IMR-90 (cell line): ENCODE measurements at regions not wholly inside any gene's neighbourhood (a gene's known extent, or its start where the extent isn't known, plus 50 kb on each side); places are given as distances from the start of the nearest gene placed in this dataset.

Experiments
- ATAC-seq: fragments of 200-7000 bp; cut with Tn5 transposase; 2 replicates; pipeline ENCODE4 v1.9.1; 2020; ENCODE audit warnings: low read depth, mild to moderate bottlenecking, moderate library complexity
- BruUV-seq: library from RNA; stranded (reverse); fragments of 400-500 nt; replicated peaks from 2 replicates; lab custom pipeline; 2021; lab: Mats Ljungman, UMichigan
- CTCF ChIA-PET: fragments of 300-600 bp; formaldehyde crosslinking; extraction: SDS; loops from one replicate; lab custom pipeline; 2021; ENCODE audit warnings: antibody characterized with exemption; lab: Yijun Ruan, JAX
- POLR2A ChIA-PET: fragments of 300-600 bp; sonication (Branson Sonifier 250); formaldehyde crosslinking; loops from one replicate; lab custom pipeline; 2022; ENCODE audit warnings: antibody characterized with exemption; ENCODE audit not compliant: unreplicated experiment; lab: Charles Lee
- DNase-seq: peaks from one replicate; pipeline ENCODE4 v3.0.0; 2013
- H2AFZ ChIP-seq: replicated peaks from 2 replicates; pipeline ENCODE3; 2013; ENCODE audit warnings: low read length, mild to moderate bottlenecking; ENCODE audit not compliant: poor library complexity
- H2AK5ac ChIP-seq: 2 replicates; pipeline ENCODE4 v1.6.1; 2013; ENCODE audit warnings: low read depth, low read length, inconsistent platforms
- H2AK9ac ChIP-seq: replicated peaks from 2 replicates; pipeline ENCODE3; 2013; ENCODE audit warnings: mild to moderate bottlenecking, low read depth, low read length, moderate library complexity; ENCODE audit not compliant: poor library complexity
- H2BK120ac ChIP-seq: 2 replicates; pipeline ENCODE4 v1.6.1; 2013; ENCODE audit warnings: low read depth, low read length, inconsistent platforms
- H2BK15ac ChIP-seq: 3 replicates; pipeline ENCODE4 v1.6.1; 2013; ENCODE audit warnings: low read depth, low read length, inconsistent platforms
- H2BK20ac ChIP-seq: 2 replicates; pipeline ENCODE4 v1.6.1; 2013; ENCODE audit warnings: low read depth, mild to moderate bottlenecking, inconsistent platforms, low read length, moderate library complexity
- H2BK5ac ChIP-seq: 2 replicates; pipeline ENCODE4 v1.6.1; 2013; ENCODE audit warnings: mild to moderate bottlenecking, low read depth, low read length, inconsistent platforms; ENCODE audit not compliant: poor library complexity, severe bottlenecking
- H3K14ac ChIP-seq: replicated peaks from 2 replicates; pipeline ENCODE4 v1.6.1; 2013; ENCODE audit warnings: low read depth, low read length, inconsistent platforms
- H3K18ac ChIP-seq: 2 replicates; pipeline ENCODE4 v1.6.1; 2013; ENCODE audit warnings: low read depth, low read length, control low read depth
- H3K23ac ChIP-seq: 2 replicates; pipeline ENCODE4 v1.6.1; 2013; ENCODE audit warnings: low read depth, low read length, inconsistent platforms
- H3K27ac ChIP-seq: 2 replicates; pipeline ENCODE4 v1.5.1; 2013; ENCODE audit warnings: mild to moderate bottlenecking, control low read depth, low read length; ENCODE audit not compliant: insufficient read depth
- H3K27me3 ChIP-seq: 2 replicates; pipeline ENCODE4 v1.6.1; 2013; ENCODE audit warnings: low read length; ENCODE audit not compliant: control insufficient read depth, insufficient read depth
- H3K36me3 ChIP-seq: 2 replicates; pipeline ENCODE4 v1.6.1; 2013; ENCODE audit warnings: low read length, mixed read lengths; ENCODE audit not compliant: control insufficient read depth, insufficient read depth
- H3K4ac ChIP-seq: 2 replicates; pipeline ENCODE4 v1.6.1; 2013; ENCODE audit warnings: low read depth, low read length, inconsistent platforms
- H3K4me1 ChIP-seq: 2 replicates; pipeline ENCODE4 v1.6.1; 2013; ENCODE audit warnings: low read length, mixed read lengths; ENCODE audit not compliant: control insufficient read depth, insufficient read depth
- H3K4me2 ChIP-seq: 2 replicates; pipeline ENCODE4 v1.6.1; 2013; ENCODE audit warnings: low read depth, mild to moderate bottlenecking, control low read depth, low read length, moderate library complexity
- H3K4me3 ChIP-seq: 2 replicates; pipeline ENCODE4 v1.5.1; 2013; ENCODE audit warnings: low read depth, mild to moderate bottlenecking, control low read depth, low read length, moderate library complexity; ENCODE audit not compliant: insufficient read depth
- H3K56ac ChIP-seq: 2 replicates; pipeline ENCODE4 v1.6.1; 2013; ENCODE audit warnings: low read length, inconsistent platforms; ENCODE audit not compliant: insufficient read depth; ENCODE audit errors: extremely low read depth
- H3K79me1 ChIP-seq, 2 experiments: 2 replicates each; pipeline ENCODE4 v1.6.1; 2013; ENCODE audit warnings: low read length in 2 of 2, inconsistent platforms in 1 of 2, low read depth in 1 of 2
- H3K9ac ChIP-seq: 2 replicates; pipeline ENCODE4 v1.6.1; 2013; ENCODE audit warnings: low read depth, low read length, control low read depth
- H3K9me1 ChIP-seq: 2 replicates; pipeline ENCODE4 v1.6.1; 2013; ENCODE audit warnings: low read length, inconsistent platforms; ENCODE audit not compliant: insufficient read depth
- H3K9me3 ChIP-seq: 2 replicates; pipeline ENCODE4 v1.6.1; 2013; ENCODE audit warnings: low read length; ENCODE audit not compliant: control insufficient read depth, insufficient read depth
- H4K20me1 ChIP-seq: 2 replicates; pipeline ENCODE4 v1.6.1; 2013; ENCODE audit warnings: low read length, inconsistent platforms; ENCODE audit not compliant: insufficient read depth
- H4K5ac ChIP-seq: 2 replicates; pipeline ENCODE4 v1.6.1; 2013; ENCODE audit warnings: mild to moderate bottlenecking, low read depth, low read length, control low read depth
- H4K8ac ChIP-seq, 2 experiments: 2 replicates each; pipeline ENCODE4 v1.6.1; 2013; ENCODE audit warnings: low read depth in 2 of 2, low read length in 2 of 2, control low read depth in 1 of 2, inconsistent platforms in 1 of 2
- H4K91ac ChIP-seq: 2 replicates; pipeline ENCODE4 v1.6.1; 2013; ENCODE audit warnings: low read depth, low read length, inconsistent platforms; ENCODE audit not compliant: insufficient read depth
- BHLHE40 ChIP-seq: fragments of 150-350 bp; IDR thresholded peaks from 2 replicates; pipeline ENCODE4 v1.6.1; 2016; ENCODE audit warnings: mild to moderate bottlenecking, low read depth, low read length
- CEBPB ChIP-seq: IDR thresholded peaks from 2 replicates; pipeline ENCODE4 v1.6.1; 2012; ENCODE audit warnings: low read depth, low read length, improper control_type of control experiment
- CHD1 ChIP-seq: IDR thresholded peaks from 2 replicates; pipeline ENCODE4 v1.6.1; 2012; ENCODE audit warnings: low read depth, low read length, improper control_type of control experiment
- FOS ChIP-seq: fragments of 150-350 bp; IDR thresholded peaks from 2 replicates; pipeline ENCODE4 v1.6.1; 2016; ENCODE audit warnings: low read depth, low read length
- MAFK ChIP-seq: IDR thresholded peaks from 2 replicates; pipeline ENCODE4 v1.6.1; 2012; ENCODE audit warnings: low read depth, low read length, improper control_type of control experiment
- MAZ ChIP-seq: IDR thresholded peaks from 2 replicates; pipeline ENCODE4 v1.6.1; 2012; ENCODE audit warnings: low read depth, mild to moderate bottlenecking, low read length, improper control_type of control experiment, moderate library complexity, borderline replicate concordance
- MXI1 ChIP-seq: IDR thresholded peaks from 2 replicates; pipeline ENCODE4 v1.6.1; 2012; ENCODE audit warnings: low read depth, mild to moderate bottlenecking, low read length, moderate library complexity, borderline replicate concordance
- NFE2L2 ChIP-seq: fragments of 150-350 bp; IDR thresholded peaks from 2 replicates; pipeline ENCODE4 v1.6.1; 2016; ENCODE audit warnings: low read depth, mild to moderate bottlenecking, low read length
- POLR2A ChIP-seq: IDR thresholded peaks from 2 replicates; pipeline ENCODE4 v1.6.1; 2012; ENCODE audit warnings: mild to moderate bottlenecking, low read depth, low read length
- RAD21 ChIP-seq: IDR thresholded peaks from 2 replicates; pipeline ENCODE4 v1.6.1; 2012; ENCODE audit warnings: low read length, improper control_type of control experiment
- RCOR1 ChIP-seq: IDR thresholded peaks from 2 replicates; pipeline ENCODE4 v1.6.1; 2012; ENCODE audit warnings: mild to moderate bottlenecking, low read length, improper control_type of control experiment; ENCODE audit not compliant: insufficient replicate concordance
- RFX5 ChIP-seq: IDR thresholded peaks from 2 replicates; pipeline ENCODE4 v1.8.0; 2012; ENCODE audit warnings: low read depth, mild to moderate bottlenecking, low read length, moderate library complexity
- SMC3 ChIP-seq: fragments of 150-350 bp; IDR thresholded peaks from 2 replicates; pipeline ENCODE4 v1.6.1; 2016; ENCODE audit warnings: low read depth, mild to moderate bottlenecking, antibody characterized with exemption, low read length, moderate library complexity
- USF2 ChIP-seq: fragments of 150-350 bp; IDR thresholded peaks from 2 replicates; pipeline ENCODE4 v1.6.1; 2017; ENCODE audit warnings: mild to moderate bottlenecking, antibody characterized with exemption, low read length, low read depth
- WGBS, 2 experiments: methylation state at CpG; one replicate each; pipeline versions ENCODE4 v1.1.5 to v1.1.7; 2013; ENCODE audit warnings: missing lambda C conversion rate in 2 of 2; ENCODE audit not compliant: insufficient read length in 1 of 2; ENCODE audit errors: extremely low coverage in 2 of 2; 5-methylcytosine and 5-hydroxymethylcytosine counted together
- dilution Hi-C: fragments of 300-500 bp; cut with HindIII; formaldehyde crosslinking; loops from one replicate; pipeline ENCODE4 v1.14.3; 2018; ENCODE audit warnings: low sequenced_read_pairs; ENCODE audit not compliant: unreplicated experiment
- in situ Hi-C: fragments of 300-500 bp; cut with MboI; formaldehyde crosslinking; loops from 3 replicates; pipeline ENCODE4 v1.14.3; 2019; ENCODE audit warnings: low sequenced_read_pairs, inconsistent platforms, mixed read lengths
- intact Hi-C: fragments of 100-400 bp; cut with micrococcal nuclease; formaldehyde crosslinking; loops from 2 replicates; pipeline ENCODE4 v1.10.0; 2022
- TF ChIP-seq, protein P1 (sequence below): conservative IDR thresholded peaks from 2 replicates; pipeline ENCODE4 v1.5.1; 2012; ENCODE audit warnings: mild to moderate bottlenecking, low read depth, low read length, improper control_type of control experiment
- TF ChIP-seq, protein P2 (sequence below): fragments of 150-350 bp; IDR thresholded peaks from 2 replicates; pipeline ENCODE4 v1.6.1; 2016; ENCODE audit warnings: low read depth, mild to moderate bottlenecking, low read length, moderate library complexity, borderline replicate concordance

DNA sequence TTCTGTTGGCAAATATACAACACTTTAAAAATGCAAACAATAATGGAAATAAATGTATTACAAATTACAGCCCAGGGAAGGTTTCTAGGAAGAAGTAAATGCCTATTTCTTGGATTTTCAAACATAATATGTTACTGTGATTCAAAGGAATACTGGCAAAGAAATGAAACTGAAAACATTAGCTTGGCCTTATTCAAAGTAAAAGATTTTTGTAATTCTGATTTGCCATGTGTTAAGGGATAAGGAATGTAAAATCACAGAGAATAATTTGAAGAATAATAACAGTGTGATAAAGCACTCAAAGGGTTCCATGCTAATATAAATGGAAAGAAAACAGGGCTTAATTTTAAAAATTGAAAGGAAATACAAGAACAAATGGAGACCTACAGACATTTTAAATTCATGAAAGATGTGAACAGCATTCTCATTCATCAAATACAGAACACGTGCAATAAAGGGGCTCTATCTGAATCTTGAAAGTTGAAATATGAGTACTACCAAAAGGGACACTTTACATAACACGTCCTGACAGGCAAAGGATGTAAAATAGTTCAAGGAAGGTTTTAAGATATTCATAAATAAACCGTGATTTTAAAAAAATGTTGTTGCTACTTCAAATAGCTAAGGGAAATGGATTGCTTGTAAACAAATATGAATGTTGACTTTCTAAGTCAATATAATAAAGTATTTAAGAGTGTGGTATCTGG is 138.1 kb downstream of the RFPL4B start:
- no peak for DNase-seq
- Histone ChIP-seq H3K9me1 (no peaks in the 10 kb centered on the region), H3K14ac (no peak overlapping the region), H4K91ac (no peak overlapping the region), H2BK120ac (no peak overlapping the region), H3K27me3 (no peaks in the 10 kb centered on the region), H2BK5ac (peak overlapping the region; percentile 41), H2AFZ (no peak overlapping the region), H3K9ac (no peak overlapping the region), H3K23ac (no peak overlapping the region), H2BK15ac (no peak overlapping the region), H4K8ac (no peak overlapping the region), H3K27ac (no peak overlapping the region), H2BK20ac (no peak overlapping the region), H3K36me3 (no peaks in the 10 kb centered on the region), H3K4me1 (no peaks in the 10 kb centered on the region; the same call in 1 of the 2 replicates), H3K18ac (no peak overlapping the region), H2AK5ac (no peak overlapping the region), H2AK9ac (no peak overlapping the region), H3K4me3 (no peak overlapping the region), H3K9me3 (no peaks in the 10 kb centered on the region), H3K79me1 (no peaks in the 10 kb centered on the region), H3K56ac (no peak overlapping the region), H4K20me1 (no peaks in the 10 kb centered on the region), H3K4ac (no peak overlapping the region), H3K4me2 (peak overlapping the region; percentile 63; the same call in 1 of the 2 replicates), H4K5ac (no peak overlapping the region)
- BruUV-seq = no TSS peak
- POLR2A ChIA-PET = no interaction called here
- no peak for TF ChIP-seq MAFK
- no peak for TF ChIP-seq POLR2A
- no peak for TF ChIP-seq USF2
- no peak for TF ChIP-seq BHLHE40
- TF ChIP-seq RAD21 = no peak
- TF ChIP-seq, protein P1, sequence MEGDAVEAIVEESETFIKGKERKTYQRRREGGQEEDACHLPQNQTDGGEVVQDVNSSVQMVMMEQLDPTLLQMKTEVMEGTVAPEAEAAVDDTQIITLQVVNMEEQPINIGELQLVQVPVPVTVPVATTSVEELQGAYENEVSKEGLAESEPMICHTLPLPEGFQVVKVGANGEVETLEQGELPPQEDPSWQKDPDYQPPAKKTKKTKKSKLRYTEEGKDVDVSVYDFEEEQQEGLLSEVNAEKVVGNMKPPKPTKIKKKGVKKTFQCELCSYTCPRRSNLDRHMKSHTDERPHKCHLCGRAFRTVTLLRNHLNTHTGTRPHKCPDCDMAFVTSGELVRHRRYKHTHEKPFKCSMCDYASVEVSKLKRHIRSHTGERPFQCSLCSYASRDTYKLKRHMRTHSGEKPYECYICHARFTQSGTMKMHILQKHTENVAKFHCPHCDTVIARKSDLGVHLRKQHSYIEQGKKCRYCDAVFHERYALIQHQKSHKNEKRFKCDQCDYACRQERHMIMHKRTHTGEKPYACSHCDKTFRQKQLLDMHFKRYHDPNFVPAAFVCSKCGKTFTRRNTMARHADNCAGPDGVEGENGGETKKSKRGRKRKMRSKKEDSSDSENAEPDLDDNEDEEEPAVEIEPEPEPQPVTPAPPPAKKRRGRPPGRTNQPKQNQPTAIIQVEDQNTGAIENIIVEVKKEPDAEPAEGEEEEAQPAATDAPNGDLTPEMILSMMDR = no peak
- TF ChIP-seq, protein P2, sequence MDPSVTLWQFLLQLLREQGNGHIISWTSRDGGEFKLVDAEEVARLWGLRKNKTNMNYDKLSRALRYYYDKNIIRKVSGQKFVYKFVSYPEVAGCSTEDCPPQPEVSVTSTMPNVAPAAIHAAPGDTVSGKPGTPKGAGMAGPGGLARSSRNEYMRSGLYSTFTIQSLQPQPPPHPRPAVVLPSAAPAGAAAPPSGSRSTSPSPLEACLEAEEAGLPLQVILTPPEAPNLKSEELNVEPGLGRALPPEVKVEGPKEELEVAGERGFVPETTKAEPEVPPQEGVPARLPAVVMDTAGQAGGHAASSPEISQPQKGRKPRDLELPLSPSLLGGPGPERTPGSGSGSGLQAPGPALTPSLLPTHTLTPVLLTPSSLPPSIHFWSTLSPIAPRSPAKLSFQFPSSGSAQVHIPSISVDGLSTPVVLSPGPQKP = no peak
- no peak for TF ChIP-seq NFE2L2
- TF ChIP-seq MXI1 = no peak
- TF ChIP-seq RCOR1 = no peak
- no peak for TF ChIP-seq MAZ
- TF ChIP-seq SMC3 = no peak
- TF ChIP-seq RFX5 = no peak
- no peak for TF ChIP-seq FOS
- TF ChIP-seq CHD1 = no peak
- no peak for TF ChIP-seq CEBPB
- intact Hi-C loops = no loop called here
- WGBS, 2 experiments = no CpG with 5 or more reads among the region's 3 CpGs
- dilution Hi-C loops = no loop called here
- in situ Hi-C loops = no loop called here
- ATAC-seq = peak; percentile 60
- CTCF ChIA-PET = no interaction called here
